SK-N-SH (cell line): ENCODE measurements at regions not wholly inside any gene's neighbourhood (a gene's known extent, or its start where the extent isn't known, plus 50 kb on each side); places are given as distances from the start of the nearest gene placed in this dataset.
A peak's percentile ranks its signal among the peaks of the same experiment; 100 is the strongest.

Source experiments
- CTCF ChIA-PET: fragments of 300-600, 350-600 bp; formaldehyde crosslinking; extraction: SDS; loops from one replicate; lab custom pipeline; 2021; lab: Yijun Ruan, JAX
- POLR2A ChIA-PET: fragments of 350-600 bp; sonication (Branson Sonifier 250); formaldehyde crosslinking; extraction: SDS; loops from one replicate; lab custom pipeline; 2020; ENCODE audit warnings: antibody characterized with exemption, inconsistent platforms; lab: Yijun Ruan, JAX
- DNase-seq: peaks from one replicate; pipeline ENCODE4 v3.0.0; 2012
- H2AFZ ChIP-seq: fragments of 200-600 bp; sonication (generic); 2 replicates; pipeline ENCODE4 v1.8.1; 2016; ENCODE audit warnings: antibody characterized with exemption, mild to moderate bottlenecking, low read depth
- H3F3A ChIP-seq: fragments of 200-600 bp; sonication (generic); replicated peaks from 2 replicates; pipeline ENCODE3; 2016; ENCODE audit warnings: antibody characterized with exemption, mild to moderate bottlenecking; ENCODE audit not compliant: insufficient read depth
- H3K27ac ChIP-seq, 2 experiments: fragments of 200-500 bp in 1 of 2; fragments of 200-600 bp in 1 of 2; sonication (Bioruptor generic) in 1 of 2; sonication (generic), shearing (Covaris generic) in 1 of 2; 2 replicates each; pipeline versions ENCODE4 v1.5.1 to v1.6.1; 2014 to 2016; ENCODE audit warnings: low read depth in 2 of 2, inconsistent platforms in 1 of 2, low read length in 1 of 2, mild to moderate bottlenecking in 1 of 2, mixed read lengths in 1 of 2
- H3K27me3 ChIP-seq: fragments of 200-600 bp; sonication (generic), shearing (Covaris generic); 2 replicates; pipeline ENCODE4 v1.6.1; 2016; ENCODE audit warnings: mixed run types; ENCODE audit not compliant: insufficient read depth
- H3K36me3 ChIP-seq, 2 experiments: fragments of 200-500 bp in 1 of 2; fragments of 200-600 bp in 1 of 2; sonication (Bioruptor generic) in 1 of 2; sonication (generic) in 1 of 2; replicated peaks in 1 of 2; 2 replicates each; pipeline versions ENCODE3 to v1.5.1; 2014 to 2016; ENCODE audit warnings: low read length in 1 of 2, mild to moderate bottlenecking in 1 of 2; ENCODE audit not compliant: insufficient read depth in 2 of 2, control insufficient read depth in 1 of 2
- H3K4me1 ChIP-seq, 2 experiments: fragments of 200-500 bp in 1 of 2; fragments of 200-600 bp in 1 of 2; sonication (Bioruptor generic) in 1 of 2; sonication (generic), shearing (Covaris generic) in 1 of 2; 2 replicates each; pipeline versions ENCODE4 v1.5.1 to v1.6.1; 2014 to 2016; ENCODE audit warnings: low read depth in 1 of 2, low read length in 1 of 2, mixed run types in 1 of 2; ENCODE audit not compliant: insufficient read depth in 2 of 2, control insufficient read depth in 1 of 2
- H3K4me2 ChIP-seq: fragments of 200-600 bp; sonication (generic), shearing (Covaris generic); 2 replicates; pipeline ENCODE4 v1.6.1; 2017; ENCODE audit warnings: mixed run types
- H3K4me3 ChIP-seq, 2 experiments: fragments of 200-500 bp in 1 of 2; fragments of 200-600 bp in 1 of 2; sonication (Bioruptor generic) in 1 of 2; sonication (generic), shearing (Covaris generic) in 1 of 2; 2 replicates each; pipeline versions ENCODE4 v1.5.1 to v1.8.1; 2014 to 2016; ENCODE audit warnings: low read depth in 2 of 2, inconsistent platforms in 1 of 2, low read length in 1 of 2, mild to moderate bottlenecking in 1 of 2, mixed read lengths in 1 of 2, moderate library complexity in 1 of 2
- H3K79me2 ChIP-seq: fragments of 200-600 bp; sonication (generic); 2 replicates; pipeline ENCODE4 v1.8.1; 2017; ENCODE audit warnings: mild to moderate bottlenecking; ENCODE audit not compliant: insufficient read depth
- H3K9ac ChIP-seq: fragments of 200-600 bp; sonication (generic); 2 replicates; pipeline ENCODE4 v1.6.1; 2017; ENCODE audit warnings: mixed run types
- H3K9me2 ChIP-seq: fragments of 200-600 bp; sonication (generic); 2 replicates; pipeline ENCODE4 v1.6.1; 2017; ENCODE audit warnings: mixed run types
- H3K9me3 ChIP-seq: fragments of 200-600 bp; sonication (generic); 2 replicates; pipeline ENCODE4 v1.6.1; 2017; ENCODE audit warnings: mixed run types, mild to moderate bottlenecking, moderate library complexity
- H4K20me1 ChIP-seq: fragments of 200-600 bp; sonication (generic); 2 replicates; pipeline ENCODE4 v1.6.1; 2017; ENCODE audit warnings: mild to moderate bottlenecking, mixed run types; ENCODE audit not compliant: insufficient read depth
- ELF1 ChIP-seq: IDR thresholded peaks from 2 replicates; pipeline ENCODE4 v1.4.0; 2012
- GATA2 ChIP-seq: sonication (generic); formaldehyde crosslinking; IDR thresholded peaks from 2 replicates; pipeline ENCODE4 v1.5.0; 2020; ENCODE audit warnings: mild to moderate bottlenecking, missing genetic modification reagents
- IRF3 ChIP-seq: fragments of 150-350 bp; IDR thresholded peaks from 2 replicates; pipeline ENCODE4 v1.6.1; 2016; ENCODE audit warnings: mild to moderate bottlenecking, low read depth, low read length
- MAX ChIP-seq: IDR thresholded peaks from 2 replicates; pipeline ENCODE4 v1.4.0; 2012; ENCODE audit warnings: low read depth
- MEF2A ChIP-seq: IDR thresholded peaks from 2 replicates; pipeline ENCODE4 v1.4.0; 2012; ENCODE audit warnings: low read depth, borderline replicate concordance
- NRF1 ChIP-seq: IDR thresholded peaks from 2 replicates; pipeline ENCODE4 v1.6.1; 2012; ENCODE audit warnings: low read depth, mild to moderate bottlenecking, low read length
- RCOR1 ChIP-seq: fragments of 150-350 bp; IDR thresholded peaks from 2 replicates; pipeline ENCODE4 v1.6.1; 2017; ENCODE audit warnings: antibody characterized with exemption, low read length
- REST ChIP-seq: IDR thresholded peaks from 2 replicates; pipeline ENCODE4 v1.6.1; 2012; ENCODE audit warnings: mild to moderate bottlenecking, low read depth, low read length, moderate library complexity
- RFX5 ChIP-seq: IDR thresholded peaks from 2 replicates; pipeline ENCODE4 v1.6.1; 2012; ENCODE audit warnings: mild to moderate bottlenecking, improper control_type of control experiment, low read length
- RXRA ChIP-seq: IDR thresholded peaks from 2 replicates; pipeline ENCODE4 v1.4.0; 2012; ENCODE audit warnings: low read depth, mild to moderate bottlenecking, borderline replicate concordance
- SIN3A ChIP-seq: IDR thresholded peaks from 2 replicates; pipeline ENCODE4 v1.6.1; 2012; ENCODE audit warnings: low read depth, mild to moderate bottlenecking, low read length, moderate library complexity, borderline replicate concordance
- SMC3 ChIP-seq: IDR thresholded peaks from 2 replicates; pipeline ENCODE4 v1.6.1; 2012; ENCODE audit warnings: low read depth, low read length, improper control_type of control experiment
- TCF12 ChIP-seq: IDR thresholded peaks from 2 replicates; pipeline ENCODE4 v1.4.0; 2012
- TEAD4 ChIP-seq: IDR thresholded peaks from 2 replicates; pipeline ENCODE4 v1.4.0; 2012; ENCODE audit warnings: mild to moderate bottlenecking, borderline replicate concordance; ENCODE audit not compliant: insufficient read depth
- WGBS: methylation state at CpG from one replicate; pipeline ENCODE4 v1.1.6; 2017; ENCODE audit warnings: low lambda C conversion rate; 5-methylcytosine and 5-hydroxymethylcytosine counted together

GRCh38 chr2:19589791-19590190, 231.4 kb upstream of the OSR1 start:
- Histone ChIP-seq H2AFZ (no peak overlapping the region), H3K9me3 (no peaks in the 10 kb centered on the region), H3K27me3 (peaks cover 13% of the 10 kb centered on the region; the same call in 1 of the 2 replicates), H3K9me2 (no peaks in the 10 kb centered on the region), H3K36me3 (no peaks in the 10 kb centered on the region), H3K9ac (no peak overlapping the region), H3K27ac (no peak overlapping the region), H3K79me2 (no peaks in the 10 kb centered on the region), H3K4me2 (no peak overlapping the region), H3K4me3 (no peak overlapping the region), H4K20me1 (no peaks in the 10 kb centered on the region), H3K4me1 (no peaks in the 10 kb centered on the region), H3F3A (no peaks in the 10 kb centered on the region)
- 15% methylated on average over 4 of the region's 4 CpGs for WGBS
- CTCF ChIA-PET: no interaction called here
- DNase-seq: no peak
- no peak for TF ChIP-seq IRF3
- TF ChIP-seq MAX: no peak
- no peak for TF ChIP-seq SIN3A
- TF ChIP-seq SMC3: no peak
- TF ChIP-seq MEF2A: no peak
- TF ChIP-seq RXRA: no peak
- no peak for TF ChIP-seq RCOR1
- TF ChIP-seq RFX5: no peak
- no peak for TF ChIP-seq REST
- no peak for TF ChIP-seq GATA2 (CRISPR knock-in tag)
- no peak for TF ChIP-seq TEAD4
- no peak for TF ChIP-seq NRF1
- TF ChIP-seq TCF12: no peak
- TF ChIP-seq ELF1: no peak
- POLR2A ChIA-PET: no interaction called here

GRCh38 chr2:19580830-19581229, 222.4 kb upstream of the OSR1 start:
- Histone ChIP-seq H3K79me2 (no peaks in the 10 kb centered on the region), H3K36me3 (no peaks in the 10 kb centered on the region), H3K4me3 (no peak overlapping the region), H3F3A (no peaks in the 10 kb centered on the region), H3K27me3 (peaks cover 15% of the 10 kb centered on the region), H3K9me2 (no peaks in the 10 kb centered on the region), H3K27ac (no peak overlapping the region), H3K4me2 (no peak overlapping the region), H3K4me1 (no peaks in the 10 kb centered on the region), H4K20me1 (no peaks in the 10 kb centered on the region), H2AFZ (no peak overlapping the region), H3K9me3 (0 out of 2 replicates have a peak, but pooled peaks cover 3% of the 10 kb centered on the region), H3K9ac (no peak overlapping the region)
- 3% methylated on average over 4 of the region's 4 CpGs for WGBS
- TF ChIP-seq TCF12: 0 out of 2 replicates have a peak, but pooled peaks have one; percentile 6
- no peak for TF ChIP-seq REST
- DNase-seq: no peak
- POLR2A ChIA-PET: no interaction called here
- CTCF ChIA-PET: no interaction called here
